GM21526 (cell line): ENCODE measurements at regions not wholly inside any gene's neighbourhood (a gene's known extent, or its start where the extent isn't known, plus 50 kb on each side); places are given as distances from the start of the nearest gene placed in this dataset.

ENCODE experiments used
- ATAC-seq: cut with Tn5 transposase; IDR thresholded peaks from one replicate; pipeline ENCODE4 v1.9.1; 2021; ENCODE audit warnings: moderate library complexity; ENCODE audit not compliant: unreplicated experiment, low FRiP score

DNA sequence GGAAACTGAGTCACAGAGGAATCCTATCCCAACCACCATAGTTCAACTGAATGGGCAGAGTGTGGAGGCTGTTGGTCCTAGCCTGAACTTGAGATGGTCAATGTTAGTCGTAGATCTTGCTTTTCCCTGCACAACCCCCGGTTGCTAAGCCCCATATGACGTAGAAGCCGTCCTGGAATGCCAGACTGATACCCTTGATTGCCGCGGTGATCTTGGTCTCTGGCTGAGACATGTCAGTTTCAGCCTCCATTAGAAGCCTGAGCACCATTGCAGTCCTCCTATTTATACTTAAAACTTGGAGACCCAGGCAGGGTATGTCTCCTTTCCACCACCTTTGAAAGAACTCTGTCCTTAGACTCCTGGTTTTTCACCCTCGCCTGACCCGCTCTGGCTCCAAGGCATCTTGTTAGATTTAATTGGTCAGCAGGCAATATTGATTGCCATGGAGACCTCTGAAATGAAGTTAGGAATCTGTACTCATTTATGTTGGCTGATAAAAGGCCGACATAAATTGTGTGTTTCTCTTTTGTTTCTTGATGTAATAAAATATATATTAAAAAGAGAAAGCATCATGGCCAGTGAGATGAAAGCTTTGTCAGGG, 53.4 kb downstream of the RPLP1 start:
- ATAC-seq: no peak

DNA sequence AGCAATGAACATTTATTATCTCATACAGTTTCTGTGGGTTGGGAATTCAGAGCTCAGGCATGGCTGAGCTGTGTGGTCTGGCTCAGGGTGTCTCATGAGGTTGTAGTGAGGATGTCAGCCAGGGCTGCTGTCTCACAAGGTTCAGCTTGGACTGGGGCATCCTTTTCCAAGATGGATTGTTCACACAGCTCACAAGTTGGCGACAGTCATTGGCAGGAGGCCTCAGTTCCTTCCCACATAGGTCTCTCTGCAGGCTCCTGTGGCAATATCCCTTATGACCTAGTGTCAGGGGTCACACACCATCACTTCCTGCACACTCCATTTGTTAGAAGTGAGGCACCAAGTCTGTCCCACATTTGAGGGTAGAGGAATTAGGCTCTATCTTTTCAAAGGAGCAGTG, 56.0 kb downstream of the RPLP1 start:
- no peak for ATAC-seq

DNA sequence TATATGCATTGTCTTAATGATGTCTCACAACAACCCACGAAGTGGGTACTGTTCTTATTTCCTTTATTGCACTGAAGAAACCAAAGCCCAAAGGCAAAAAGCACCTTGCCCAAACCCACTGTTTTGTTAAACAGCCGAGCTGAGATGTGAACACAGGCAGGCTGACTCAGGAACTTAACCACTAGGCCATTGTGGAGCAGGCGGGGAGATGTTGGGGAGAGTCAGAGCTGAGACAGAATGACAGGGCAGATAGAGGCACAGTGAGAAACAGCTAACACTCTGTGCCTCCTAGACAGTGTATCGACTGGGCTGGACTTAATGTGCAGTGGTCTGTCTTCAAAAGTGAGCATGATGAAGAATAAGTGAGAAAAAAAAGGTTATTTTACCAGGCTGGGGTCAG, 56.5 kb downstream of the RPLP1 start:
- no peak for ATAC-seq

DNA sequence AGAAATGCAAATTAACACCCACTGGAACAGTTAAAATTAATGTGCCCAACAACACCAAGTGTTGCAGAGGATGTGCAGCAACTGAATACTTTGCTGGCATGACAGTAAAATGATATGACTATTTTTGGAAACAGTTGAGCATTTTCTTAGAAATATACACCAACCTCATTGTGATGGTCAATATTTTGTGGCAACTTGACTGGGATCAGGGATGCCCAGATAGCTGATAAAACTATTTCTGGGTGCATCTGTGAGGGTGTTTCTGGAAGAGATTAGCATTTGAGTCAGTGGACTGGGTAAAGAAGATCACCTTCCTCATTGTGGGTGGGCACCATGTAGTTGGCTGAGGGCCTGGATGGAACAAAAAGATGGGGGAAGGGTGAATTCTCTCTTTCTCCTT, 57.9 kb downstream of the RPLP1 start:
- ATAC-seq: no peak

DNA sequence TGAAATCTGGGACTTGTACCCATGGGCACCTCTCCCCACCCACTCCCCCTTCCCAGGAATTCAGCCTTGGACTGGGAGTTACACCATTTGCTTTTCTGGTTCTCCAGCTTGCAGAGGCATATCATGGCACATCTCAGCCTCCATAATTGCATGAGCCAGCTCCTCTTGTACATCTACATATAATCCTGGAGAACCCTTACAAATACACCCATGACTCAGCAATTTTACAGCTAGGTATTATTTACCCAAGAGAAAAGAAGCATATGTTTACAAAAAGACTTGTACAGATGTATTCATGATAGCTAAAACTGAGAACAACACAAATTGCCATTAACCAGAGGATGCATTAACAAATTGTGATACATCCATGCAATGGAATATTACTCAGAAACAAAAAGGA, 58.4 kb downstream of the RPLP1 start:
- ATAC-seq: no peak

DNA sequence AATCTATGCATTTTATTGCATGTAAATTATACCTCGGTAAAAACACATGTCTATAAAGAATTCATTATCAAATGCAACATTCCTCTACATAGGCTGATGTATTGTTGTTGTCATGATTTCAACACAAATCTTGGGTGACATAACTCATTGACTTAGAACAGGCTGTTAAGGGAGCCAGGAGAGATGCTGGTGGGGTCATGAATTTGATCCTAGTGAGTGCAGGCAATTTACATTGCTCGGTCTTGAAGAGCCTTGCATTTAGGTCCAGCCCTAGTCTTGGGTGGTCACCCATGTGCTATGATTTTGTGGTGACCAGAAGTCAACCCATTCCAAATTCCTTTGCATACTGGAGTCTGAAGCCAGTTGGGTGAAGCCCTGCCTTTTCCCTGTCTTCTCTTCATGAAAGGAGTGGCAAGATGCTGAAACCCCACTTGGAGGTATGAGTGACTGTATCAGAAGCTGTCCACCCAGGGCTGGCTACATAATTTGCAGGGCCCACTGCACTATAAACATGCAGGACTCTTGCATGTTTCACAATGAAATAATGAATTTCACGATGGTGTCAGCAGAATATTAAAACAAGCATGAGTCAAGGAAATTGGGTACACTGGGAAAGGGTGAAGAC, 59.2 kb downstream of the RPLP1 start:
- no peak for ATAC-seq

DNA sequence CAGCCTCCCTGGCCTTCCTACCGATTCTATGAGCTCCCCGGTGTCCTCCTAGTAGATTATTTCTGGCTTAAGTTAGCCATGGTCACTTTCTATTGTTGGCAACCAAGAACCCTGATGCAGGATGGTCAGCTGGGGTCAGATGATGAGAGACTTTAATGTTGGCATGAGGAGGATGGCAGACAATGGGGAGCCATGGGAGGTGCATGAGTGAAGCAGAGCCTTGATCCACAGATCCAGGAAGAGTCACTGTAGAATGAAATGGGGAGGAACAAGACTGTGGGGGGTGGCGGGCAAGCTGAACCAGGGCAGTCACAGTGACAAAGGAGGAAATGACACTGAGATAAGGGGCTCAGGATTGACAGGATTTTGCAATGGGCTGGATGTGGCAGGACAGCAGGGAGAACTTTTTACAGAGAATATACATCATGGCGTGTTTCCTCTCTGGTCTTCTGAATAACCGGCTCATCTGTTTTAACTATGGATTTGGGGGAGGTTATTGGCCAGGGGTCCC, 60.9 kb downstream of the RPLP1 start:
- ATAC-seq: no peak

DNA sequence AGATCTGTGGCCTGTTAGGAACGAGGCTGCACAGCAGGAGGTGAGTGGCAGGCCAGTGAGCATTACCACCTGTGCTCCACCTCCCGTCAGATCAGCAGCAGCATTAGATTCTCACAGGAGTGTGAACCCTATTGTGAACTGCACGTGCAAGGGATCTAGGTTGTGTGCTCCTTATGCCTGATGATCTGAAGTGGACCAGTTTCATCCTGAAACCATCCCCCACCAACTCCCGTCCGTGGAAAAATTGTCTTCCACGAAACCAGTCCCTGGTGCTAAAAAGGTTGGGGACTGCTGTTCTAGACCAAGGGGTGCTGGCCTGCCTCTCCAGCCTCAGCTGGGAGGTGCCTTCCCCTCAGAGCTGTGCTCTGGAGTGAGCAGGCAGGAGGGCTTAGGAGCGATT, 61.4 kb downstream of the RPLP1 start:
- ATAC-seq: no peak

DNA sequence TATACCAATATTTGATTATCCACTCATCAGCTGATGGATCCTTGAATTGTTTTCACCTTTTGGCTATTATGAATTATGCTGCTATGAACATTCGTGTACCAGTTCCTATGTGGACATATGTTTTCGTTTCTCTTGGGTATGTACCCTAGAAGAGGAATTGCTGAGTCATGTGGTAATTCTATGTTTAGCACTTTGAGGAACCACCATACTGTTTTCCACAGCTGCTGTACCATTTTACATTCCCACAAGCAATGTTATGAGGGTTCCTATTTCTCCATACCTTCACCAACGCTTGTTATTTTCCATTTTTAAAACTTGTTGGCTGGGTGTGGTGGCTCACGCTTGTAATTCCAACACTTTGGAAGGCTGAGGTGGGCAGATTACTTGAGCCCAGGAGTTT, 62.9 kb downstream of the RPLP1 start:
- ATAC-seq: no peak

DNA sequence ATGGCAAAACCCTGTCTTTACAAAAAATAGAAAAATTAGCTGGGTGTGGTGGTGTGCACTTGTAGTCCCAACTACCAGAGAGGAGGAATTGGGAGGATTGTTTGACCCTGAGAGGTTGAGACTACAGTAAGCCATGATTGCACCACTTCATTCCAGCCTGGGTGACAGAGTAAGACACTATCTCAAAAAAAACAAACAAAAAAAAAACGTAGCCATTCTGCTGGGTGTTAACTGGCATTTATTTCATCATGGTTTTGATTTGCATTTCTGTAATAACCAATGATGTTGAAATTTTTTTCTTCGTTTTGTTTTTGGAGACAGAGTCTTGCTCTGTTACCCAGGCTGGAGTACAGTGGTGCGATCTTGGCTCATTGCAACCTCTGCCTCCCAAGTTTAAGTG, 63.3 kb downstream of the RPLP1 start:
- no peak for ATAC-seq

DNA sequence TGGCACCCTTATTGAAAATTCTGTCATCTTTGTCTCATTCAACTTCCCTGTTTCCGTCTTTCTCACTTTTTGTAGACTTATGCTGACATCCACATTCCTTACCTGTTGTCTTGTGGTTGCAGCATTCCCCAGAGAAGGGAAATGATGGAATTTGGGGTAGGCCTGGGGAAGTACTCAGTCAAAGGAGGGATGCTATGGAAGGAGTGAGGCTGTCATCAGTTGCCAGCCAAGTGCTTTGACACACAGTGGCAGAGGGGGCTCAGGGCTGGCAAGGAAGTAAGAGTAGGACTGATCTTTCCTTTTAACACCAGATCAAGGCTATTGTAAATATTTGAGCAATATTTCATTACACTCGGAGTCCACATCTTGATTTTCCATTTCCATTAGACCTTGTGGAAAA, 64.4 kb downstream of the RPLP1 start:
- ATAC-seq: no peak

DNA sequence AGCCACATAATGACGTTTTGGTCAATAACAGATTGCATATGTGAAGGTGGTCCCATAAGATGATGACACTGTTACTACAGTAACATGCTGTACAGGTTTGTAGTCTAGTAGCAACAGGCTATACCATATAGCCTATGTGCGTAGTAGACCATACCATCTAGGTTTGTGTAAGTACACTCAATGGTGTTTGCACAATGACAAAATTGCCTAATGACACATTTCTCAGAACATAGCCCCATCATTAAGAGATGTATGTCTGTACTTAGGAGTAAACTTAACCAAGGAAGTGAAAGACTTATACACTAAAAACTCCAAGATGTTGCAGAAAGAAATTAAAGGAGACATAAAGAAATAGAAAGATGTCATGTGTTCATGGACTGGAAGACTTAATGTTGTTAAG, 66.2 kb downstream of the RPLP1 start:
- ATAC-seq: no peak

DNA sequence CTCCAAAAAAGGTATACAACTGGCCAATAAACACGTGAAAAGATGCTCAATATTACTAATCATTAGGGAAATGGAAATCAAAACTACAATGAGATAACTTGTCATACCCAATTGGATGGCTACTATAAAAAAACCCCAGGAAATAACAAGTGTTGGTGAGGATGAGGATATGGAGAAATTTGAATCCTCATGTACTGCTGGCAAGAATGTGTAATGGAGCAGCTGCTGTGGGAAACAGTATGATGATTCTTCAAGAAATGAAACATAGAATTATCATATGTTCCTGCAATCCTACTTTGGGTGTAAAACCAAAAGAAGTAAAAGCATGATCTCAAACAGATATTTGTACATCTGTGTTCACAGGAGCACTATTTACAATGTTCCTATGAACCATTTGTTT, 67.4 kb downstream of the RPLP1 start:
- ATAC-seq: no peak

DNA sequence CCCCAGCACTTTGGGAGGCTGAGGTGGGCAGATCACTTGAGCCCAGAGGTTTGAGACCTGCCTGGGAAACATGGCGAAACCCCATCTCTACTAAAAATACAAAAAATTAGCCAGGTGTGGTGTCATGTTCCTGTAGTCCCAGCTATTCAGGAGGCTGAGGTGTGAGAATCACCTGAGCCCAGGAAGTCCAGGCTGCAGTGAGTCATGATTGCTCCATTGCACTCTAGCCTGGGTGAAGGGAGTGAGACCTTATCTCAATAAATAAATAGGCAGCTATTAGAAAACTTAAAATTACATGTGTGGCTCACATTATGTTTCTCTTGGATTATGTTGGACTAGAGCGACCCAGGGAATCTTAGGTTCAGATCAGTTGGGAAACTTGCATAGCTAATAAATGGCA, 69.7 kb downstream of the RPLP1 start:
- ATAC-seq: no peak

DNA sequence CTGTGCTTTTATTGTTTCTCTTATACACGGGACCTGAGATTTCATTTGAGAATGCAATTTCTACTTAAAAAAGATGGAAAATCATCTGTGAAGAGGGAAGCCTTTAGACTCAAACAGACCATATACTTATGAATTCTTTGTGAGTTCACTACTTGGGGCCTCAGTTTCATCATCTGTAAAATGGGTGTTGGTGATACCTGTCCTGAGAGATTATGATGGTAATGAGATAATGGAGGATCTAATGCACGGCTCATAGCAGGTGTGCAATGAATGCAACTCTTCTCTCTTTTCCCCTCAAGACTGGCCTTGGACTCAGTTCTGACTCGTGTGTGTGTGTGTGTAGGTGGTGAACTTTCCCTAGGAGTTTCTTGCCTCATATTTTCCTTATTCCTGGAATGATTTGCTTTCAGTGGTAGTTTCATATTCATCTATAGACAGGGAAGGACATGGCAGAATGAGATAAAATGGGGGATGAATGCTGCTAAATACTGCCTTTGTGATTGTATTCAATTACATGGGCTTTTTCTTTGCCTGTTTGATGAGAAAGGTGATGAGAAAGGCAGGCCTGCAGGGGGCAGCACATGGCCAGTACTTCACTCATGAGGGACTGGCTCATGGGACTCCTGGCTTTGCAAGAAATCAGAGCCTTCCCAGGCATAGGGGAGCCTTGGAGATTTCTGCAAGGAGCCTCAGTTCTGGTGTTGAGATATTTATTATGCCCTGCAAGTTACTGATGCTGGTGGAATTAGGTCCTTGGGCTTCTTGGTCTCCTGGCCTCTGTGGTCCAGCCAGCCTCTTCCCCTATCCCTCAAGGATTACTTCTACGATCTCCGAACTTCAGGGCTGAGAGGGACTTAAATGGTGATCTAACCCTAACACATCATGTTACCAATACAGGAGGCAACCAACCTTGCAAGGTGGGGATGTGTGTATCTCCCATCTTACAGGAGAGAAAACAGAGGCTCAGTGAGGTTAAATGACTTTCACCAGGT, 70.7 kb downstream of the RPLP1 start:
- no peak for ATAC-seq

DNA sequence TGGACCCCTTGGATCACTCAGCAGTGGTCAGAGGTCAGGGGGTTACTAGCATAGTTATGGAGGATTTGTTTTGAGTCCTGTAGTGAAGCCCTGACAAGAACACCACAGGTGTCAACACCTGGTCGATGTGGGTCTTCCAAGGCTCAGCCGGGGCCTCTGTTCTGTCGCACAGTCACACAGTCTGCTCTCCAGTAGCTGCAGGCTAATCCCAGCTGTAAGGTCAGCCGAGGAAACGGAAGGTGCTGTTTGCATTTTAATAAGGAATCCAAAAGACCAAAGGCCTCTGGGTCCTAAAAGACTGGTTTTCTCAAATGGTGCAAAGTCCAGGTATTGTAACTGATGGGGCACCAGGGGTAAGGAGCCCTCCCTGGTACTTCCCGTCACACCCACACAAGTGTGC, 71.7 kb downstream of the RPLP1 start:
- ATAC-seq: no peak

DNA sequence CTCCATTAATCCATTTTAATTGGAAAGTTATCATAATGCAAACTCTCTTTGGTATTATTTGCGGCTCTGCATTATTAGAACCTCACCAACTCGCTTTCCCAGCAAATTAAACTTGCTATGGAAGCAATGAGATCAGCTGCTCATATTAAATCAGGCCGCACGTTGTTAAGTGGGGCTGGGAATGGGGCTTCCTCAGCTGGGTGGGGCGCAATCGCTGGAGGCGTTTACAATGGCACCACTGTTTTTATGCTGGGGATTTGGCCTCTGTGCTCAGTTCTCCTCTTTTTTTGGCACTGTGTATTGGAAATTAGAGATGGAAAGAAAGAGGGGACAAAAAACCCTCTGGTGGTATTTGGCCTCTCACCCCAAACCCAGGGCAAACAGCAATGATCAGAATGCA, 72.2 kb downstream of the RPLP1 start:
- ATAC-seq: no peak

DNA sequence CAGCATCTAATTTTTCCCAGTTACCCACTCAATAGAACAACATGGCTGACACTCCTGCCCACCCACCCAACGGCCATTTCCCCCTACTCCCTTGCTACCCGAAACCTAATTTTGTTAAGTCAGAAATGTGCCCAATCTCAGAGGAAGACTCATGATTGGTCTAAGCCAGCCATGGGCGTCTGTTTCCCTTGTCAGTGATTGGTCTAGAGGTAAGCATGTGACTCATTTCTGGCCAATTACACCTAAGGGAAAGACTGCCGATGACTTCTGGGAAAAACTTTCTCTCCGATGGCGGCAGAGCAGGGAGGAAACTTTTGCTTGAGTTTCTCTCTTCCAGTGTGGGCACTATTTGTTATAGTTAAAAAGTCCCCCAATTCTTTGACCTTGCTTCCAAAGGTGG, 72.9 kb downstream of the RPLP1 start:
- no peak for ATAC-seq

DNA sequence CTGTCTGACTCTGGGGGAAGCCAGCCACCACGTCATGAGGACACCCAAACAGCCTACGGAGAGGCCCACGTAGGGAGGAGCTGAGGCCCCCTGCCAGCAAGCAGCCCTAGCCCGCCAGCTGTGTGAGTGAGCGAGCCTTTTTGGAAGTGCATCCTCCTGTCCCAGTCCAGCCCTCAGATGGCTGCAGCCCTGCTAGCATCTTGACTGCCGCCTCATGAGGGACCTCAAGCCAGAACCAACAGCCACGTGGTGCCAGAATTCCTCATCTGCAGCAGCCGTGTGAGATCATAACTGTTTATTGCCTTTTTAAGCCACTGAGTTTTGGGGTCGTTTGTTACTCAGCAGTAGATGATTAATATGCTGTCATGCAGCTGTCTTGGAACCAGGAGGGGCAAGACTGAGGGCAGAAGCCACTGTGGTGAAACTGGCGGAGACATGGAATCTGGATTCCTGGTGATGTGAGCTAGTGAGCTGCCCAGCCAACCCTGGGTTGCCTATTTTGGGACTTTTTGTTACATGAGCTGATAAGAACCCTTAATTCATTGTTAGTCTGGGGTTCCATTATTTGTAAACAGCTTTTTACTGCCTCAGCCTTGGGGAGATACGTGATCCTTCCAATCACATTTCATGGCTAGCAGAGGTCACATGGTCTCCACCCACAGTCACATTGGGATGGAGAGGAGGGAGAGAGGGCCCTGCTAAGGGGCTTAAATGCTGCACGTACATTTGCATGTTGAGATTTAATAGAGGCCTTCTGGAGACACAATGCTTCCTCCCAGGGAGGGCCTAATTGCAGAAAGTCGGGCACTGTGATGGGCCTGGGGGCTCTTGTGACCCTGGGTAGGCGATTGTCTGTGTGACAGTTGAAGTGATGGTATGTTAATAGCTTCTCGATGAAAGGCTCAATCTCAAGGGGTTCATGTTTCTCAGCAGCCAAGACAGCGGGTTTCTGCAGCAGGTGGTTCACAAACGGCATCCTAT, 73.8 kb downstream of the RPLP1 start:
- ATAC-seq: no peak

DNA sequence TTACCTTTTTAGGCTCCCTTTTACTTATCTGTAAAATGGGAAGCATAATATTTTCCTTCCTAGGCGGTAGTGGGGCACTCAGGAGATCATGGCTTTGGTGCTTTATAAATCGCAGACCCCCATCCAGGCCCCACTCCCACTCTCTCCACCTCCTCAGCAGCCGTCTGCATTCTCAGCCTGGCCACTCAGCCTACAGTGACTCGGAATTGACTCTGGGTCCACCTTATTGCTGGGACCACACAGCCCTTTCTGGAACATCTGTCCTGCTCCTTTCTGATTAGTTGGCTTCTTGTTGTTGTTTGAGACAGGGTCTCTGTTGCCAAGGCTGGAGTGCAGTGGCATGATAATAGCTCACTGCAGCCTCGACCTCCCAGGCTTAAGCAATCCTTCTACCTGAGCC, 76.5 kb downstream of the RPLP1 start:
- ATAC-seq: no peak
